Brain microvascular endothelial cell (primary cell): ENCODE measurements at regions not wholly inside any gene's neighbourhood (a gene's known extent, or its start where the extent isn't known, plus 50 kb on each side); places are given as distances from the start of the nearest gene placed in this dataset.

ENCODE experiments used
- DNase-seq: peaks from one replicate; pipeline ENCODE4 v3.0.0-alpha.2; 2020
- H3K27ac ChIP-seq: fragments of 250-450 bp; sonication (Bioruptor Pico); 2 replicates; pipeline ENCODE4 v1.5.1; 2020; ENCODE audit warnings: mild to moderate bottlenecking, moderate library complexity
- H3K27me3 ChIP-seq: fragments of 250-450 bp; sonication (Bioruptor Pico); replicated peaks from 2 replicates; pipeline ENCODE4 v1.5.1; 2020; ENCODE audit warnings: mild to moderate bottlenecking
- H3K36me3 ChIP-seq: fragments of 250-450 bp; sonication (Bioruptor Pico); replicated peaks from 2 replicates; pipeline ENCODE4 v1.5.1; 2020; ENCODE audit warnings: mild to moderate bottlenecking
- H3K4me3 ChIP-seq: 2 replicates; pipeline ENCODE4 v1.5.1; 2011; ENCODE audit warnings: low read depth, mild to moderate bottlenecking, control low read depth, low read length, moderate library complexity
- in situ Hi-C: cut with HindIII; loops from 2 replicates; pipeline ENCODE4 v1.10.0; 2017; ENCODE audit warnings: low sequenced_read_pairs, low pct_ligation_motif_present
- TF ChIP-seq, protein P1 (sequence below): IDR thresholded peaks from 2 replicates; pipeline ENCODE4 v1.5.1; 2011; ENCODE audit warnings: low read depth, mild to moderate bottlenecking, moderate library complexity, low read length, control low read depth, inconsistent platforms; ENCODE audit errors: missing control alignments

DNA sequence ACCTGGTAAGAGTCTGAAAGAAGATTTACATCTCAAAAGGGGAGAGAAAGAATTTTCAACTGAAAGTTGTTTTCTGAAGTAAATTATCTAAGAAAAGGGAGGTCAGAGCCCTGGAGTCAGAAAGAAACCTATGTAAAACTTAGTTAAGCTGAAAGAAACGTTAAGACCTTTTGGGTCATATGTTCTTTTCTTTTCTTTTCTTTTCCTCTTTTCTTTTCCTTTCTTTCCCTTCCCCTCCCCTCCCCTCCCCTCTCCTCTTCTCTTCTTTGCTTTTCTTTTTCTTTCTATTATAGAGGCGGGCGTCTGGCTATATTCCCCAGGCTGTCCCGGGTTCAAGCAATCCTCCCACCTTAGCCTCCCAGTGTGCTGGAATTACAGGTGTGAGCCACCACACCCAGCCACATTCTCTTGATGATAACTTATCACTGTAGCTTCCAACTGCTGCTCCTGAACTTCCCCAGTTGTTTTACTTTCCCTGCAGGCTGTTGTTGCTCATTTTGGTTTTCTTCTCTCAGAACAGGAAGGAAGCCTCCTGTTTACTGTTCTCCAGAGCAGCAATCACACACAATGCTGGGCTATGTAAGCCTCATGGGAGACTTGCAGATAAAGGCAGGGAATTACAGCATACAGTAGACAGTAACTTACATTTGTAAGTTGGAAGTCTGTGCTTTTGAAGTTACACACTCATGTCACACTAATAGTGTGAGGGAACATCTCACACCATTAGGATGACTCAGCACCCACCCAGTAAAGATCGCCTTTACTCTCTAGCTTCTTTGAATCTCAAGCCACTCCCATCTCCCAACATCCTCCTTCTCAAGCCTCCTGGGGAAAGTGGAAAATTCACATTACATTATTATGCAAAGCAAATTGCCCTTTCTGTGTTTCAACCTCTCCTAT, 2216.6 kb upstream of the WWC1 start:
- H3K27me3 ChIP-seq: no peaks in the 10 kb centered on the region
- H3K36me3 ChIP-seq: no peaks in the 10 kb centered on the region
- TF ChIP-seq, protein P1, sequence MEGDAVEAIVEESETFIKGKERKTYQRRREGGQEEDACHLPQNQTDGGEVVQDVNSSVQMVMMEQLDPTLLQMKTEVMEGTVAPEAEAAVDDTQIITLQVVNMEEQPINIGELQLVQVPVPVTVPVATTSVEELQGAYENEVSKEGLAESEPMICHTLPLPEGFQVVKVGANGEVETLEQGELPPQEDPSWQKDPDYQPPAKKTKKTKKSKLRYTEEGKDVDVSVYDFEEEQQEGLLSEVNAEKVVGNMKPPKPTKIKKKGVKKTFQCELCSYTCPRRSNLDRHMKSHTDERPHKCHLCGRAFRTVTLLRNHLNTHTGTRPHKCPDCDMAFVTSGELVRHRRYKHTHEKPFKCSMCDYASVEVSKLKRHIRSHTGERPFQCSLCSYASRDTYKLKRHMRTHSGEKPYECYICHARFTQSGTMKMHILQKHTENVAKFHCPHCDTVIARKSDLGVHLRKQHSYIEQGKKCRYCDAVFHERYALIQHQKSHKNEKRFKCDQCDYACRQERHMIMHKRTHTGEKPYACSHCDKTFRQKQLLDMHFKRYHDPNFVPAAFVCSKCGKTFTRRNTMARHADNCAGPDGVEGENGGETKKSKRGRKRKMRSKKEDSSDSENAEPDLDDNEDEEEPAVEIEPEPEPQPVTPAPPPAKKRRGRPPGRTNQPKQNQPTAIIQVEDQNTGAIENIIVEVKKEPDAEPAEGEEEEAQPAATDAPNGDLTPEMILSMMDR: no peak
- H3K4me3 ChIP-seq: no peak overlapping the region
- H3K27ac ChIP-seq: no peak overlapping the region
- in situ Hi-C loops: no loop called here
- DNase-seq: no peak

DNA sequence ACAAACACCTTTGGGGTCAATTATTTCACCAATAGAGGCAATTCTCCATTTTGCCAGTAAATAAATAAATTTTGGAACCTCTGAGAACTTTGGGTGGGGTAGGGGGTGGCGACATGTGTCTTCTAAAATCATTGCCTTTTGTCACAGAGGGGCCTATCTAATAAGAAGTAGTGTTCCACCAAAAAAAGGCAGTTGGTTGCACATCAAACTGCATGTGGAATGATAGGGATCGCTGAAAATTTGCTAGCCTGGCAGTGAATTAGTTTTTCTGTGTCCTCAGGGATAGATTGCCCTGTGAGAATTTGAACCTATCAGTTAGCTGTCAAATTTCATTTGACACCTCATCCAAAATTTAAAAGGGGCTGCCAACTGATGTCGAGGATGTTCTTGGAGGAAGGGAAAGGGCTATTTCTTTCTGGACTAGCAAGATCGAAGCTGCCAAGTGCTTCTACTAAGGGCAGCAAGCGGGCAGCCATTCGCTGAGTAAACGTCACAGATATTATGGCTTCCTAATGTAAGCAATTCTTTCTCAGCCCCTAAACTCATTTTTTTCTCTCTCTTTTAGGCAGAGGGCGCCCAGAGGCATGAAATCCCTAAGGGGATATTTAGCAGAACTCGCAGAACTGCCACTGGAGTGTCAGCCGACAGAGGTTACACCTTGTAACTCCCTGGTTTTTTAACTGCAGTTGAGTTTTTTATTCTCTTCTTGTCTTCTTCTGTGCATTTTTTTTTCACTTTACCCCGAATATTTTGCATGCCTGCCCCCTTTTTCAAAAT, 2208.1 kb upstream of the WWC1 start:
- Histone ChIP-seq H3K36me3 (no peaks in the 10 kb centered on the region), H3K27ac (no peak overlapping the region), H3K4me3 (no peak overlapping the region), H3K27me3 (no peaks in the 10 kb centered on the region)
- in situ Hi-C loops: no loop called here
- TF ChIP-seq, protein P1: no peak
- DNase-seq: no peak

DNA sequence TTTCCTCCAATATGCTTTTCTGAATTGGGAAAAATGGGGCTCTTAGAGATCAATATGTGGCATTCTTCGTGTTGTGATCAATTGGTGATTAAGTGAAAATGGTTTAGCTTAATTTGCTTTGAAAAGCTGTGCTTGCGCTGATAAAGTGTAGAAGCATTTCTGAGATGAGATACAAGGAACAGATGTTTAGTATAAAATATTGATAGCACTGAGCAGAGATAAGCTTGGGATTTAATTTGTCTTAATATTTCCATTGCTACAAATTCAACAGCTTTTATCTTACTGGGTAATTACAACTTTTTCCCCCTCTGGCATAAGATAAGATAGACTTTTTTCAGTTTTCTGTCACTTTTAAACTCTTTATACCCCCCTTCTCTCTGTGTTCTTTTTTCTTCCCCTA, 2204.9 kb upstream of the WWC1 start:
- H3K27ac ChIP-seq: no peak overlapping the region
- TF ChIP-seq, protein P1: no peak
- H3K4me3 ChIP-seq: no peak overlapping the region
- H3K27me3 ChIP-seq: no peaks in the 10 kb centered on the region
- DNase-seq: no peak
- in situ Hi-C loops: no loop called here
- H3K36me3 ChIP-seq: no peaks in the 10 kb centered on the region

DNA sequence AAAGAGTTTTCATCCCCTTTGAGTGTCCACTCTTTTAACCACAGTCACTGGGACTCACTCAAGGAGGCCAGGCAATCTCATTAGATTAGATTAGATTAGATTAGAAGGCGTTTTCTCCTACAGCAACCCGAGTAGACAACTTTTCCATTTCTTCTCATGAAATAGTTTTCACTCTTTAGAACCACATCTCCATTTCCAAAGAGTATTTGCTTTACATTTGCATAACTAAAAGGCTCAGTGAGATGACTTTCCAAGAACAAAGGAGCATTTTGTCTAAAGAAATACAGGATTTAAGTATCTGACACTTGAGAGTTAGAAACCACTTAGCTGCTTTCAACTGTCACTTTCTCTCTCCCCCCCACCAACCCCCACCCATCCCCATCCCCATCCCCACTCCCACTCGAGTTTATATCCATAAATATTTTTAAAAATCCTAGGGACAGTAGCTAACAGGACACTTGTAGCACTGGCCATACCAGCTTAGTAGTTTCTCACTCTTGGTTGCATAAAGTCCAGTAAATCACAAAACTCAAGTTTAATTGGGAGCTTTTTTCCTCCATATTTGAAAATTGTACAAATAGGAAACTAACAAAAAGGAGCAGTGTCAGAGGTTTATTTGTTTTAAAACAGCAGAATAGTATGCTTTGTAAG, 2202.9 kb upstream of the WWC1 start:
- in situ Hi-C loops: no loop called here
- Histone ChIP-seq H3K27ac (no peak overlapping the region), H3K4me3 (no peak overlapping the region), H3K36me3 (no peaks in the 10 kb centered on the region), H3K27me3 (no peaks in the 10 kb centered on the region)
- DNase-seq: no peak
- TF ChIP-seq, protein P1: no peak

DNA sequence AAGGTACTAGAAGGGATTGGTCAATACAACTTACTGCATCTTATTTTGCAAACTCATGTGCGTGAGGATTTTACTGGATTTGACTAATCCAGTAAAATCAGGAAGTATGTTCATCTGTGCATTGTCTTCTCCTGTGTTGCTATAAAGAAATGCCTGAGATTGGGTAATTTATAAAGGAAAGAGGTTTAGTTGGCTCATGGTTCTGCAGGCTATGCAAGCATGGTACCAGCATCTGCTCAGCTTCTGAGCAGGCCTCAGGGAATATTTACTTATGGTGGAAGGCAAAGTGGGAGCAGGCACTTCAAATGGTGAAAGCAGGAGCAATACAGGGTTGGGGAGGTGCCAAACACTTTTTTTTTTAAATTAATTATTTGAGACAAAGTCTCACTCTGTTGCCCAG, 2199.5 kb upstream of the WWC1 start:
- H3K27me3 ChIP-seq: no peaks in the 10 kb centered on the region
- no peaks in the 10 kb centered on the region for H3K36me3 ChIP-seq
- DNase-seq: no peak
- no peak overlapping the region for H3K27ac ChIP-seq
- no peak overlapping the region for H3K4me3 ChIP-seq
- in situ Hi-C loops: no loop called here
- TF ChIP-seq, protein P1: no peak
